Activated T-cell treated with anti-CD3 and anti-CD28 coated beads, Interleukin-2, amount 50 U/mL, for 72 hours (primary cell): ENCODE measurements at regions not wholly inside any gene's neighbourhood (a gene's known extent, or its start where the extent isn't known, plus 50 kb on each side); places are given as distances from the start of the nearest gene placed in this dataset.

Experiments
- ATAC-seq, 2 donors: fragments of 150-1000 bp; cut with Tn5 transposase; replicated peaks in 1 of 2; 2 replicates each; pipeline ENCODE4 v1.10.0; 2021; ENCODE audit warnings: moderate library complexity in 2 of 2, mild to moderate bottlenecking in 1 of 2
- DNase-seq, 2 donors: peaks; one replicate each; pipeline ENCODE4 v3.0.0; 2021 to 2022; ENCODE audit warnings: mixed read lengths in 1 of 2
- H3K27ac Mint-ChIP-seq: one replicate; pipeline ENCODE4 v1.8.0; 2022; ENCODE audit warnings: mild to moderate bottlenecking, moderate library complexity, mixed read lengths
- H3K27me3 Mint-ChIP-seq: one replicate; pipeline ENCODE4 v1.8.0; 2022; ENCODE audit warnings: low read depth, mixed read lengths
- H3K36me3 Mint-ChIP-seq, 2 donors: one replicate each; pipeline ENCODE4 v1.8.0; 2022; ENCODE audit warnings: mixed read lengths in 2 of 2, mild to moderate bottlenecking in 1 of 2; ENCODE audit not compliant: insufficient read depth in 2 of 2
- H3K4me1 Mint-ChIP-seq: one replicate; pipeline ENCODE4 v1.8.0; 2022; ENCODE audit warnings: low read depth, mixed read lengths
- H3K4me3 Mint-ChIP-seq, 2 donors: one replicate each; pipeline ENCODE4 v1.8.0; 2022; ENCODE audit warnings: mild to moderate bottlenecking in 2 of 2, mixed read lengths in 2 of 2, moderate library complexity in 2 of 2
- H3K9me3 Mint-ChIP-seq, 2 donors: one replicate each; pipeline ENCODE4 v1.8.0; 2022; ENCODE audit warnings: mixed read lengths in 2 of 2

DNA sequence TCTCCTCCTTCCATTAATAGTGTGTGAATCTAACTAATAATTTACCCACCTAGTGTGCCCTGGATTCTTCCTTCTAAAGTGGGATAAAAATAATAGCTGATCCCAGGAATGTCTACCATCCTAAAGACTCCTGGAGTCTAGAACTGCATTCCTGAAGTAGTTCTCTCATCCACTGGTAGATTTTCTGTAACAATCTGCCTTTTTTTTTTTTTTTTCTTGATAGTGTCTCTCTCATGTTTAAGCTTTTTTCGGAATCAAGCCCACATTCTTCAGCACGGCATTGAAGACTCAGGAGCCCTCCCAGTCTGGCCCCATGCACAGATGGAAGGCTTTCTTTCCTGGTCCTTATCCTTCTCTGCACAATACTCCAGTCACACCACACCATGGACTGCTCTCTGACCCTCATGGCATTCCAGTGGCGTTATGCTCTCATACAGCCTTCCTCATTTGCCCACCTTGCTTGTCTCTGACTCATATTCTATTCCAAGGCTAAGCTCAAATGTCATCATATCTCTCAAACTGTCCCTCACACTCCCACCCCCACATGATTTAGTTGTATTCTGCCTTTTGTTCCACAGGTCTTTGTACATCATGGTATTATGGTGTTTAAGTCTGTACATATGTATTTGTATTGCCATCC lies 68.7 kb upstream of the FRY start:
- no peak overlapping the region for H3K4me3 Mint-ChIP-seq
- H3K27me3 Mint-ChIP-seq = peaks cover 28% of the 10 kb centered on the region
- H3K9me3 Mint-ChIP-seq = peaks cover 0 to 3% of the 10 kb centered on the region in 2 donors
- H3K27ac Mint-ChIP-seq = no peak overlapping the region
- DNase-seq (no peak), ATAC-seq (no peak)
- peaks cover 0 to 3% of the 10 kb centered on the region in 2 donors for H3K36me3 Mint-ChIP-seq
- H3K4me1 Mint-ChIP-seq = peaks cover 5% of the 10 kb centered on the region

- Mint-ChIP-seq H3K4me3 (no peak overlapping the region), H3K27me3 (peaks cover 28% of the 10 kb centered on the region), H3K27ac (no peak overlapping the region), H3K4me1 (peaks cover 5% of the 10 kb centered on the region), H3K36me3 (peaks cover 0 to 6% of the 10 kb centered on the region in 2 donors), H3K9me3 (peaks cover 0 to 3% of the 10 kb centered on the region in 2 donors)
- no peak for DNase-seq
- ATAC-seq = no peak
Measured at GRCh38 chr13:31963631-31964030, 67.9 kb upstream of the FRY start.

DNA sequence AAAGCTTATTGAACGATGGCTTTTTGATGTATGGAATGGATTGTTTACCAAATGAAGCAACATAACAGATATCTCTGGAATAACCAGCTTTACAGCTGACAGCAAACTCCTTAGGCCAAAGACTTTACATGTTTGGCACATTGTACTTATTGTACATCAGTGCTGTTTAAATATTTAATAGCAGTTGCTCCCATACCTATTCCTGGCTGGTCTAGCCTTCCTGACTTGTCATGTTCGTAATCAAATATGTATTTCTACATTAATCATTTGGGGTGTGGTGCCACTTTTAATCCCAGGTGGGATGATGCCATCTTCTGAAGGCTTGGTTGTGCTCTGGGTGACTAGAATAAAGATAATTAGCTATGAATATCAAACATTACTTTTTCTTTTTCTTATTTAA lies 67.4 kb upstream of the FRY start:
- peaks cover 5% of the 10 kb centered on the region for H3K4me1 Mint-ChIP-seq
- no peak for ATAC-seq

DNA sequence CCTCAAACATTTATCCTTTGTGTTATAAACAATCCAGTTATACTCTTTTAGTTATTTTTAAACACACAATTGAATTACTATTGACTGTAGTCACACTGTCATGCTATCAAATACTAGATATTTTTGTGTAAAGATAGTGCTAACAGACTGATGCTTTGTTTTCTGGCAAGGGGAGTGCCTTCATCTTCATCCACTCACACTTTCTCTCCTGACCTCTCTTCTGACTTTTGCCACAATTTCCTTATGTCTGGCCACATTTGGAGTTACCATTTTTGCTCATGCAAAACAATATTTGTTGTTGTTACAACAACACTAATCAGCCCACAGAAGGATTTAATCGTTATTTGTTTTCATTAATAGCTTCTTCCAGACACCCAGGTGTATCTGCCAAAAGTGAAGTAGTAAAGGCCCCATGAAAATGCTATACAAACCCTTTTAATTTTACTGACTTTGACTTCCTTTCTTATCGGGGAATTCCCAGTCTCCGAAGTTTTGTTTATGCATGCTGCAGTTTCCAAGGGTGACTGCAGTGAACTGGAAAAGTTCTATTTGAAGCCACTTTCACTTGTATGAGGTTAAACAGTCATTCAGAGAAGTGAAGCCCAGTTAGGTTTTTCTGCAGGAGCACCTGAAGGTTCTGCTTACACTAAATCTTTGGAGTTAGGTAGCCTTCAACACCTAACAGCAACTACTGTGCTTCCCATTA lies 66.1 kb upstream of the FRY start:
- Mint-ChIP-seq H3K4me1 (peaks cover 5% of the 10 kb centered on the region), H3K27me3 (peaks cover 28% of the 10 kb centered on the region), H3K9me3 (peaks cover 0 to 3% of the 10 kb centered on the region in 2 donors), H3K27ac (peak overlapping the region; percentile 14), H3K4me3 (no peak overlapping the region), H3K36me3 (peaks cover 0 to 6% of the 10 kb centered on the region in 2 donors)
- DNase-seq (no peak), ATAC-seq (no peak)

More for the DNA sequence above, 67.4 kb upstream of the FRY start:
- peaks cover 0 to 6% of the 10 kb centered on the region in 2 donors for H3K36me3 Mint-ChIP-seq
- no peak for DNase-seq
- H3K27ac Mint-ChIP-seq = no peak overlapping the region
- no peak overlapping the region for H3K4me3 Mint-ChIP-seq
- peaks cover 0 to 3% of the 10 kb centered on the region in 2 donors for H3K9me3 Mint-ChIP-seq
- H3K27me3 Mint-ChIP-seq = peaks cover 28% of the 10 kb centered on the region

- Mint-ChIP-seq H3K4me3 (no peak overlapping the region), H3K36me3 (peaks cover 0 to 6% of the 10 kb centered on the region in 2 donors), H3K27me3 (peaks cover 18% of the 10 kb centered on the region), H3K4me1 (peaks cover 5% of the 10 kb centered on the region), H3K9me3 (peaks cover 0 to 3% of the 10 kb centered on the region in 2 donors), H3K27ac (no peak overlapping the region)
- DNase-seq = no peak
- no peak for ATAC-seq
Measured at GRCh38 chr13:31967155-31967554, 64.4 kb upstream of the FRY start.

GRCh38 chr13:31968473-31968872 lies 63.1 kb upstream of the FRY start:
- peaks cover 9% of the 10 kb centered on the region for H3K27me3 Mint-ChIP-seq
- peaks cover 0 to 6% of the 10 kb centered on the region in 2 donors for H3K36me3 Mint-ChIP-seq
- H3K27ac Mint-ChIP-seq = no peak overlapping the region
- H3K4me3 Mint-ChIP-seq = no peak overlapping the region
- DNase-seq (no peak), ATAC-seq (no peak)
- peaks cover 5% of the 10 kb centered on the region for H3K4me1 Mint-ChIP-seq
- peaks cover 0 to 3% of the 10 kb centered on the region in 2 donors for H3K9me3 Mint-ChIP-seq

- ATAC-seq = no peak
- Mint-ChIP-seq H3K27me3 (peaks cover 4% of the 10 kb centered on the region), H3K4me3 (no peak overlapping the region)
Measured at GRCh38 chr13:31970231-31970930, 61.2 kb upstream of the FRY start.

DNA sequence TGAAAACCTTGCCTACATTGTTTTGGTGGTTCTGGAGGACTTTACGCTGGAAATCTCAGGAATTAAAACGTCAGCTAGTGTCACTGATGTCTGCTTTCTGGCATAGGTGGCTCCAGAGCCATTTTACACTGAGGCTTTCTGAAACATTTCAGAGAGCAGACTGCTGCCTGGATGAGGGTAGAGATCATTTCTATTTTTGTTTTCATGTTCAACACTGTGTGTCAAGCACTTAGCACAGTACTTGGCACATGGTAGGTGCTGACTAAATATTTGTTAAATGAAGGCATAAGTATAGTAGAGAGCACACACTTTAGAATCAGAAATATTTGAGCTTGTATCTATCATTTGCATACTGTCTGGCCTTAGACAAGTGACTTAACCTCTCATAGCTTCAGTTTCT lies 59.1 kb upstream of the FRY start:
- H3K27me3 Mint-ChIP-seq = no peaks in the 10 kb centered on the region
- H3K4me1 Mint-ChIP-seq = no peaks in the 10 kb centered on the region
- H3K9me3 Mint-ChIP-seq = no peaks in the 10 kb centered on the region
- peaks cover 0 to 4% of the 10 kb centered on the region in 2 donors for H3K36me3 Mint-ChIP-seq
- DNase-seq (no peak), ATAC-seq (no peak)
- no peak overlapping the region for H3K27ac Mint-ChIP-seq
- H3K4me3 Mint-ChIP-seq = no peak overlapping the region

More at GRCh38 chr13:31970231-31970930, 61.2 kb upstream of the FRY start:
- no peak for DNase-seq
- Mint-ChIP-seq H3K27ac (no peak overlapping the region), H3K9me3 (peaks cover 0 to 3% of the 10 kb centered on the region in 2 donors), H3K36me3 (peaks cover 0 to 6% of the 10 kb centered on the region in 2 donors), H3K4me1 (peaks cover 3% of the 10 kb centered on the region)

- Mint-ChIP-seq H3K4me1 (no peaks in the 10 kb centered on the region), H3K9me3 (no peaks in the 10 kb centered on the region)
- ATAC-seq = no peak
Measured at GRCh38 chr13:31978021-31978420, 53.6 kb upstream of the FRY start.

GRCh38 chr13:31980830-31981229 lies 50.7 kb upstream of the FRY start:
- DNase-seq = no peak
- Mint-ChIP-seq H3K4me1 (no peaks in the 10 kb centered on the region), H3K27me3 (no peaks in the 10 kb centered on the region), H3K36me3 (no peaks in the 10 kb centered on the region), H3K9me3 (no peaks in the 10 kb centered on the region), H3K27ac (no peak overlapping the region), H3K4me3 (no peak overlapping the region)
- ATAC-seq = no peak

More at GRCh38 chr13:31978021-31978420, 53.6 kb upstream of the FRY start:
- DNase-seq = no peak
- no peaks in the 10 kb centered on the region for H3K36me3 Mint-ChIP-seq
- no peaks in the 10 kb centered on the region for H3K27me3 Mint-ChIP-seq
- no peak overlapping the region for H3K4me3 Mint-ChIP-seq
- H3K27ac Mint-ChIP-seq = no peak overlapping the region
